Fibroblast of lung (primary cell): ENCODE measurements at regions not wholly inside any gene's neighbourhood (a gene's known extent, or its start where the extent isn't known, plus 50 kb on each side); places are given as distances from the start of the nearest gene placed in this dataset.

ENCODE experiments used
- CTCF ChIP-seq, 2 donors: IDR thresholded peaks in 1 of 2; conservative IDR thresholded peaks in 1 of 2; 1 replicate in 1 of 2; 2 replicates in 1 of 2; pipeline ENCODE4 v1.5.1; 2011 to 2012; ENCODE audit warnings: low read length in 2 of 2, control low read depth in 1 of 2, inconsistent platforms in 1 of 2, low read depth in 1 of 2, mild to moderate bottlenecking in 1 of 2
- EZH2 ChIP-seq: IDR thresholded peaks from 2 replicates; pipeline ENCODE4 v1.5.1; 2012; ENCODE audit warnings: low read length, control low read depth, mild to moderate bottlenecking; ENCODE audit errors: missing control alignments

- TF ChIP-seq CTCF (conservative IDR thresholded peaks at IDR 0.05 in 1 of 2, IDR thresholded peaks at IDR 0.05 in 1 of 2; ENCODE audit: low read depth in 1 of 2, low read length in 2 of 2) (no peak), EZH2 (no peak)
Observed at GRCh38 chr18:67154979-67155378, 361.5 kb downstream of the DSEL start.
